Fibroblast of the aortic adventitia (primary cell): ENCODE measurements at regions not wholly inside any gene's neighbourhood (a gene's known extent, or its start where the extent isn't known, plus 50 kb on each side); places are given as distances from the start of the nearest gene placed in this dataset.

Experiments
- DNase-seq: peaks from one replicate; pipeline ENCODE4 v3.0.0-alpha.2; 2010; ENCODE audit warnings: low read depth
- H3K4me3 ChIP-seq: 2 replicates; pipeline ENCODE4 v1.5.1; 2011; ENCODE audit warnings: low read depth, mild to moderate bottlenecking, control low read depth, low read length, moderate library complexity
- CTCF ChIP-seq: IDR thresholded peaks from 2 replicates; pipeline ENCODE4 v1.5.1; 2011; ENCODE audit warnings: mild to moderate bottlenecking, low read length, control low read depth, inconsistent platforms; ENCODE audit not compliant: insufficient read depth

DNA sequence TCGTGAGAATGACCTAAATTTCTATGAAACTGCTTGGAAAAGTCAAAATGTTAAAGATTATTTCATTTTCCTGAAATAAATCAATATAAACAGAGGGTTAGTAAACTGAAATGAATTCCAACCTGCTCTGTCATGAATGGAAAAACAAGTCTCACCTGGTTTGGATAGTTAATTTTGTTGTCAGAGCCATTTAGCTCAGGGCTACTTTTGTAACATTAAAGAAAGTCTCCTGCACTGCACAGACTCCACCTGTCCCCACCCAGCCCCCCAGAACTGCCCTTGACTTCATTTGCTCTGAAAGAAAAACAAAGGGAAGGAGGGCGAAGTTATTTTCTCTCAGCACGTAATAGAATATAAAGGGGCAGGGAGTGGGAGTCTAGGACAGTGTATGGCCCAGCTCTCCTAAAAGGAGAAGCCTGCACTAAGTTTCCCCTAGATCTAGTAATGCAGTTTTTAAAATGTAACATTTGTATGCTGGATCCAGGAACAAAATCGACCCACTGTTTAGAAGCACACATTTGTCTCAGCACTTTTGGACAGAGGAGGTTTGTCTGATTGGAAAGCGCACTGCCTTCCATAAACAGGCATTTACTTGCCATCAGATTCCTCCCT lies 54.2 kb upstream of the ACSL3 start:
- no peak for DNase-seq
- no peak overlapping the region for H3K4me3 ChIP-seq
- TF ChIP-seq CTCF, result no peak

DNA sequence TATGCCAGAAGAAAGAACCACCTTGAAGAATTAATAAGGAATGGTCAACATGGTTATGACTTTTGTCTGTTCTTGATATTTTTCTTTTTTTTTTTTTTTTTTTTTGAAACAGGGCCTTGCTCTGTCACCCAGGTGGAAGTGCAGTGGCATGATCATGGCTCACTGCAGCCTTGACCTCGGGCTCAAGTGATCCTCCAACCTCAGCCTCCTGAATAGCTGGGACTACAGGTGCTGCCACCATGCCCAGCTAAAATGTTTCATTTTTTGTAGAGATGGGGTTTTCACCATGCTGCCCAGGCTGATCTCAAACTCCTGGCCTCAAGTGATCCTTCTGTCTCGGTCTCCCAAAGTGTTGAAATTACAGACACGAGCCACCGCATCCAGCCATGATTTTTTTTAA lies 53.4 kb upstream of the ACSL3 start:
- TF ChIP-seq CTCF, result no peak
- no peak overlapping the region for H3K4me3 ChIP-seq
- no peak for DNase-seq

- no peak for TF ChIP-seq CTCF
- DNase-seq, result no peak
- no peak overlapping the region for H3K4me3 ChIP-seq
Measured at GRCh38 chr2:222809582-222809981, 51.3 kb upstream of the ACSL3 start.

GRCh38 chr2:222810044-222810443 lies 50.8 kb upstream of the ACSL3 start:
- no peak for DNase-seq
- H3K4me3 ChIP-seq, result no peak overlapping the region
- no peak for TF ChIP-seq CTCF
